Epithelial cell of proximal tubule (primary cell): ENCODE measurements at regions not wholly inside any gene's neighbourhood (a gene's known extent, or its start where the extent isn't known, plus 50 kb on each side); places are given as distances from the start of the nearest gene placed in this dataset.

Experiments
- DNase-seq: peaks from one replicate; pipeline ENCODE4 v3.0.0-alpha.2; 2011; ENCODE audit warnings: low read depth
- H3K4me3 ChIP-seq: 2 replicates; pipeline ENCODE4 v1.5.1; 2011; ENCODE audit warnings: low read depth, mild to moderate bottlenecking, low read length
- TF ChIP-seq, protein P1 (sequence below): conservative IDR thresholded peaks from 2 replicates; pipeline ENCODE4 v1.5.1; 2012; ENCODE audit warnings: low read depth, mild to moderate bottlenecking, low read length

- TF ChIP-seq, protein P1, sequence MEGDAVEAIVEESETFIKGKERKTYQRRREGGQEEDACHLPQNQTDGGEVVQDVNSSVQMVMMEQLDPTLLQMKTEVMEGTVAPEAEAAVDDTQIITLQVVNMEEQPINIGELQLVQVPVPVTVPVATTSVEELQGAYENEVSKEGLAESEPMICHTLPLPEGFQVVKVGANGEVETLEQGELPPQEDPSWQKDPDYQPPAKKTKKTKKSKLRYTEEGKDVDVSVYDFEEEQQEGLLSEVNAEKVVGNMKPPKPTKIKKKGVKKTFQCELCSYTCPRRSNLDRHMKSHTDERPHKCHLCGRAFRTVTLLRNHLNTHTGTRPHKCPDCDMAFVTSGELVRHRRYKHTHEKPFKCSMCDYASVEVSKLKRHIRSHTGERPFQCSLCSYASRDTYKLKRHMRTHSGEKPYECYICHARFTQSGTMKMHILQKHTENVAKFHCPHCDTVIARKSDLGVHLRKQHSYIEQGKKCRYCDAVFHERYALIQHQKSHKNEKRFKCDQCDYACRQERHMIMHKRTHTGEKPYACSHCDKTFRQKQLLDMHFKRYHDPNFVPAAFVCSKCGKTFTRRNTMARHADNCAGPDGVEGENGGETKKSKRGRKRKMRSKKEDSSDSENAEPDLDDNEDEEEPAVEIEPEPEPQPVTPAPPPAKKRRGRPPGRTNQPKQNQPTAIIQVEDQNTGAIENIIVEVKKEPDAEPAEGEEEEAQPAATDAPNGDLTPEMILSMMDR = no peak
- no peak overlapping the region for H3K4me3 ChIP-seq
- no peak for DNase-seq
These were observed 266.3 kb downstream of the MREG start for GRCh38 chr2:215746887-215747615.

DNA sequence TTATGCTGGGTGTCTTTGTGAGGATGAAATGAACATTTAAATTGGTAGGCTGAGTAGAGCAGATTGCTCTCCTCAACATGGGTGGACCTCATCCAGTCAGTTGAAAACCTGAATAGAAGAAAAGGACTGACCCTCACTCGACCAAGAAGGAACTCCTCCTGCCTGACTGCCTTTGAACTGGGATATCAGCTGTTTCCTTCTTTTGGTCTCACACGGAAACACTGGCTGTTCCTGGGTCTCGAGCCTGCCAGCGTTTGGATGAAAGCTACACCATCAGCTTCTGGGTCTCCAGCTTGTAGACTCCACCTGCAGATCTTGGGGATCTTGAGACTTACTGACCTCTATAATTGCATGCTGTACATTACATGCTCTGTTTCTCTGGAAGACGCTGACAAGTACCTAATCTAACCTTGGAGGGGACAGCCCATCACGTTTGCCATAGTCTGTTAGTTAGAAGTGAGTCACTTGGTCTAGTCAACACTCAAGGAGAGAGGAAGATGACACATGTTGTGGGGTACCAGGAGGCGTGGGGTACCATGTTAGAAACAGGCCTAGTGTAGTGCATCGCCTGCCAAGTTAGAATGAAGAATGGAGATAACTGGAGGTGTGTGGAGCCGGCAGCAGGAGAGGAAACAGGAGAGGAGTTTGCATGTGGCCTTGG lies 267.0 kb downstream of the MREG start:
- TF ChIP-seq, protein P1 = no peak
- DNase-seq = no peak
- H3K4me3 ChIP-seq = no peak overlapping the region

GRCh38 chr2:215745331-215745730 lies 268.0 kb downstream of the MREG start:
- TF ChIP-seq, protein P1 = no peak

DNA sequence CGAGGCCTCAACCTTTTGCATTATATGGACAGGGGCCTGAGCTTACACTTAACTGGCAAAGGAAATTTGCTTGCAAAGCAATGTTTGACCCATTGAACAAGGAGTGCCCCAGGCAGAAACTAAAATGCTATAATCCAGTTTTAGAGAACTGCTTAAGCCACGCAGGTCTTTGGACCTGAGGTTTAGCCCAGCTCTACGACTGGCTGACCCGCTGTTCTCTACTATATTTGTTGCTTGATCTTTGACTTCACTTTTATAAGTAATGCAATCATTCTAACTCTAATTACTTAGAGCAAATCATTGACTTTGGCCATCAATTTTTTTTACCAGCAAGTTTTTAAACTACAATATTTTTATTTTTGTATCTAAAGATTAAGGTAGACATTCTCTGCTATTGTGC lies 268.8 kb downstream of the MREG start:
- TF ChIP-seq, protein P1 = no peak
- DNase-seq = no peak
- no peak overlapping the region for H3K4me3 ChIP-seq

More at GRCh38 chr2:215745331-215745730, 268.0 kb downstream of the MREG start:
- H3K4me3 ChIP-seq = no peak overlapping the region
- DNase-seq = no peak

GRCh38 chr2:215743066-215743465 lies 270.3 kb downstream of the MREG start:
- no peak for DNase-seq
- TF ChIP-seq, protein P1 = no peak
- no peak overlapping the region for H3K4me3 ChIP-seq

- no peak overlapping the region for H3K4me3 ChIP-seq
- TF ChIP-seq, protein P1 = no peak
- DNase-seq = no peak
These were observed 271.3 kb downstream of the MREG start for GRCh38 chr2:215742021-215742420.
